Caco-2 (cell line): ENCODE measurements at regions not wholly inside any gene's neighbourhood (a gene's known extent, or its start where the extent isn't known, plus 50 kb on each side); places are given as distances from the start of the nearest gene placed in this dataset.

Experiments used
- BruUV-seq: library from RNA; stranded (reverse); fragments of 400-500 nt; replicated peaks from 2 replicates; lab custom pipeline; 2021; lab: Mats Ljungman, UMichigan
- CTCF ChIA-PET: fragments of 300-600 bp; sonication (Branson Sonifier 250); formaldehyde crosslinking; loops from one replicate; lab custom pipeline; 2022; ENCODE audit warnings: antibody characterized with exemption; lab: Charles Lee
- POLR2A ChIA-PET: fragments of 300-600 bp; sonication (Branson Sonifier 250); formaldehyde crosslinking; loops from one replicate; lab custom pipeline; 2022; ENCODE audit warnings: antibody characterized with exemption; lab: Charles Lee
- DNase-seq, 2 experiments: peaks; one replicate each; pipeline versions ENCODE4 v3.0.0 to v3.0.0-alpha.2; 2020 to 2022
- H3K27me3 ChIP-seq: replicated peaks from 2 replicates; pipeline ENCODE4 v1.6.0; 2011; ENCODE audit warnings: low read length; ENCODE audit not compliant: control insufficient read depth, insufficient read depth
- H3K36me3 ChIP-seq: 2 replicates; pipeline ENCODE4 v1.5.1; 2011; ENCODE audit warnings: low read length; ENCODE audit not compliant: control insufficient read depth, insufficient read depth
- H3K4me1 ChIP-seq: fragments of 250-450 bp; sonication (Bioruptor Pico); 2 replicates; pipeline ENCODE4 v1.5.1; 2020; ENCODE audit warnings: mild to moderate bottlenecking
- H3K4me3 ChIP-seq: 2 replicates; pipeline ENCODE4 v1.5.1; 2011; ENCODE audit warnings: low read depth, mild to moderate bottlenecking, control low read depth, low read length
- H3K9me3 ChIP-seq: fragments of 250-450 bp; sonication (Bioruptor Pico); 2 replicates; pipeline ENCODE4 v1.5.1; 2020; ENCODE audit warnings: mild to moderate bottlenecking, moderate library complexity
- H3K27ac Mint-ChIP-seq: one replicate; pipeline ENCODE4 v1.8.0; 2022; ENCODE audit warnings: mixed read lengths; ENCODE audit not compliant: unreplicated experiment
- H3K27me3 Mint-ChIP-seq: one replicate; pipeline ENCODE4 v1.8.0; 2022; ENCODE audit warnings: mixed read lengths; ENCODE audit not compliant: insufficient read depth, unreplicated experiment
- H3K36me3 Mint-ChIP-seq: one replicate; pipeline ENCODE4 v1.8.0; 2022; ENCODE audit warnings: mild to moderate bottlenecking, mixed read lengths; ENCODE audit not compliant: insufficient read depth, unreplicated experiment
- H3K4me1 Mint-ChIP-seq: one replicate; pipeline ENCODE4 v1.8.0; 2022; ENCODE audit warnings: low read depth, mixed read lengths; ENCODE audit not compliant: unreplicated experiment
- H3K4me3 Mint-ChIP-seq: one replicate; pipeline ENCODE4 v1.8.0; 2022; ENCODE audit warnings: mild to moderate bottlenecking, moderate library complexity, mixed read lengths; ENCODE audit not compliant: unreplicated experiment
- H3K9me3 Mint-ChIP-seq: one replicate; pipeline ENCODE4 v1.8.0; 2022; ENCODE audit warnings: mixed read lengths; ENCODE audit not compliant: unreplicated experiment
- CTCF ChIP-seq, 2 experiments: fragments of 200-600 bp in 1 of 2; IDR thresholded peaks; 1 replicate in 1 of 2; 2 replicates in 1 of 2; pipeline versions ENCODE4 v1.5.1 to v1.8.0; 2011 to 2022; ENCODE audit warnings: antibody characterized with exemption in 1 of 2, control low read depth in 1 of 2, inconsistent platforms in 1 of 2, low read depth in 1 of 2, low read length in 1 of 2, mild to moderate bottlenecking in 1 of 2, moderate library complexity in 1 of 2; ENCODE audit not compliant: insufficient read depth in 1 of 2, severe bottlenecking in 1 of 2, unreplicated experiment in 1 of 2
- intact Hi-C: fragments of 100-400 bp; cut with micrococcal nuclease; formaldehyde crosslinking; loops from one replicate; pipeline ENCODE4 v1.10.0; 2022; ENCODE audit not compliant: unreplicated experiment

- Mint-ChIP-seq H3K4me1 (no peaks in the 10 kb centered on the region), H3K4me3 (no peak overlapping the region), H3K27ac (no peak overlapping the region), H3K27me3 (peaks cover 6% of the 10 kb centered on the region), H3K36me3 (no peaks in the 10 kb centered on the region), H3K9me3 (no peaks in the 10 kb centered on the region)
- no peaks in the 10 kb centered on the region for H3K36me3 ChIP-seq
- CTCF ChIA-PET, result no interaction called here
- intact Hi-C loops, result no loop called here
- DNase-seq, result no peak
- no peak for TF ChIP-seq CTCF (IDR thresholded peaks at IDR 0.05; ENCODE audit: insufficient read depth in 1 of 2, low read depth in 1 of 2, low read length in 1 of 2, severe bottlenecking in 1 of 2, unreplicated experiment in 1 of 2)
- no peaks in the 10 kb centered on the region for H3K4me1 ChIP-seq
- no peak overlapping the region for H3K4me3 ChIP-seq
- no peaks in the 10 kb centered on the region for H3K9me3 ChIP-seq
- H3K27me3 ChIP-seq, result no peaks in the 10 kb centered on the region
- POLR2A ChIA-PET, result no interaction called here
- BruUV-seq, result no TSS peak
Measured at GRCh38 chr7:121537031-121537430, 140.9 kb upstream of the FAM3C start.

GRCh38 chr7:121531175-121532070 is 135.3 kb upstream of the FAM3C start:
- TF ChIP-seq CTCF (IDR thresholded peaks at IDR 0.05; ENCODE audit: insufficient read depth in 1 of 2, low read depth in 1 of 2, low read length in 1 of 2, severe bottlenecking in 1 of 2, unreplicated experiment in 1 of 2), result no peak
- intact Hi-C loops, result no loop called here
- H3K27me3 ChIP-seq, result no peaks in the 10 kb centered on the region
- Mint-ChIP-seq H3K9me3 (no peaks in the 10 kb centered on the region), H3K27me3 (peaks cover 7% of the 10 kb centered on the region), H3K27ac (no peak overlapping the region), H3K36me3 (no peaks in the 10 kb centered on the region), H3K4me1 (no peaks in the 10 kb centered on the region), H3K4me3 (no peak overlapping the region)
- no TSS peak for BruUV-seq
- H3K4me1 ChIP-seq, result no peaks in the 10 kb centered on the region
- ChIA-PET CTCF (interaction anchor here (0.7 kb wide), 1 partner anchor 1836 kb away, joined by 8 read pairs; no protein-coding TSS in a partner anchor), POLR2A (no interaction called here)
- no peak overlapping the region for H3K4me3 ChIP-seq
- H3K36me3 ChIP-seq, result no peaks in the 10 kb centered on the region
- DNase-seq, result no peak
- no peaks in the 10 kb centered on the region for H3K9me3 ChIP-seq

- Histone ChIP-seq H3K27me3 (no peaks in the 10 kb centered on the region), H3K9me3 (no peaks in the 10 kb centered on the region), H3K4me1 (no peaks in the 10 kb centered on the region), H3K4me3 (no peak overlapping the region), H3K36me3 (no peaks in the 10 kb centered on the region)
- Mint-ChIP-seq H3K4me3 (no peak overlapping the region), H3K4me1 (no peaks in the 10 kb centered on the region), H3K27ac (no peak overlapping the region), H3K36me3 (no peaks in the 10 kb centered on the region), H3K9me3 (no peaks in the 10 kb centered on the region), H3K27me3 (peaks cover 7% of the 10 kb centered on the region)
- no TSS peak for BruUV-seq
- CTCF ChIA-PET, result no interaction called here
- no peak for DNase-seq
- intact Hi-C loops, result no loop called here
- no peak for TF ChIP-seq CTCF (IDR thresholded peaks at IDR 0.05; ENCODE audit: insufficient read depth in 1 of 2, low read depth in 1 of 2, low read length in 1 of 2, severe bottlenecking in 1 of 2, unreplicated experiment in 1 of 2)
- POLR2A ChIA-PET, result no interaction called here
Measured at GRCh38 chr7:121530227-121531174, 134.4 kb upstream of the FAM3C start.
